Activated CD4-positive, alpha-beta memory T cell treated with anti-CD3 and anti-CD28 coated beads, Interleukin-2, amount 10 ng/mL, durations not matched to agents 7 days and 5 days (primary cell): ENCODE measurements at regions not wholly inside any gene's neighbourhood (a gene's known extent, or its start where the extent isn't known, plus 50 kb on each side); places are given as distances from the start of the nearest gene placed in this dataset.
"Not testable (repeated sequence)": the region's sequence is repeated elsewhere in the genome, so short reads cannot be mapped to it uniquely, and the experiment has no call there.

ENCODE experiments used
- CTCF ChIA-PET: fragments of 350-600 bp; sonication (Branson Sonifier 250); formaldehyde crosslinking; loops from one replicate; lab custom pipeline; 2021; ENCODE audit warnings: antibody characterized with exemption, inconsistent platforms; lab: Charles Lee
- POLR2A ChIA-PET: fragments of 350-600 bp; sonication (Branson Sonifier 250); formaldehyde crosslinking; loops from one replicate; lab custom pipeline; 2021; ENCODE audit warnings: antibody characterized with exemption; lab: Charles Lee
- DNase-seq: peaks from one replicate; pipeline ENCODE4 v3.0.0-alpha.2; 2020
- H3K27ac Mint-ChIP-seq: one replicate; pipeline ENCODE4 v1.8.0; 2021; ENCODE audit warnings: mild to moderate bottlenecking, mixed read lengths
- H3K27me3 Mint-ChIP-seq: one replicate; pipeline ENCODE4 v1.8.0; 2021; ENCODE audit warnings: mixed read lengths
- H3K36me3 Mint-ChIP-seq: one replicate; pipeline ENCODE4 v1.8.0; 2021; ENCODE audit warnings: low read depth, mixed read lengths
- H3K4me1 Mint-ChIP-seq: one replicate; pipeline ENCODE4 v1.8.0; 2021; ENCODE audit warnings: mixed read lengths
- H3K4me3 Mint-ChIP-seq: one replicate; pipeline ENCODE4 v1.8.0; 2021; ENCODE audit warnings: mild to moderate bottlenecking, mixed read lengths
- H3K9me3 Mint-ChIP-seq: one replicate; pipeline ENCODE4 v1.8.0; 2021; ENCODE audit warnings: mixed read lengths

DNA sequence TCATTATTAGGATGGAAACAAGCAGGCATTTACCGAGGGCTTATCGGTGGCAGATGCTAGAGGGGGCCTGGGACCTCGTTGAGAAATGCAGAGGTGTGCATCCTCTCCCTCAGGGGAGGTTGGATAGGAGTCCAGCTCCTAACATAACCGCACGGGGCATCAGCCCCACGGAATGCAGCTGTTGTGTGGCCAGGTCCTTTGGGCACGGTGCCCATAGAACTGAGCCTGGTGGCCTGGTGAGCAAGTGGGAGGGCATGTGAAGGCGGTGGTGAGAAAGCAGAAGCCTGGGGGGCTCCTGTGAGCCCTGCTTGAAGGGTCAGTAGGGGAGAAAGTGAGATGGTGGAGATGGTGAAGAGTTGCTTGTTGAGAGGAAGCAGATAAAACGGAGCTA lies 143.7 kb downstream of the CDH26 start:
- peaks cover 25% of the 10 kb centered on the region for H3K4me1 Mint-ChIP-seq
- no peak overlapping the region for H3K4me3 Mint-ChIP-seq
- no peak for DNase-seq
- H3K27ac Mint-ChIP-seq = no peak overlapping the region
- H3K36me3 Mint-ChIP-seq = no peaks in the 10 kb centered on the region
- ChIA-PET POLR2A (no interaction called here), CTCF (interaction anchor here (0.8 kb wide), 1 partner anchor 35 kb away, joined by 3 read pairs; no protein-coding TSS in a partner anchor)
- peaks cover 5% of the 10 kb centered on the region for H3K9me3 Mint-ChIP-seq
- H3K27me3 Mint-ChIP-seq = no peaks in the 10 kb centered on the region

DNA sequence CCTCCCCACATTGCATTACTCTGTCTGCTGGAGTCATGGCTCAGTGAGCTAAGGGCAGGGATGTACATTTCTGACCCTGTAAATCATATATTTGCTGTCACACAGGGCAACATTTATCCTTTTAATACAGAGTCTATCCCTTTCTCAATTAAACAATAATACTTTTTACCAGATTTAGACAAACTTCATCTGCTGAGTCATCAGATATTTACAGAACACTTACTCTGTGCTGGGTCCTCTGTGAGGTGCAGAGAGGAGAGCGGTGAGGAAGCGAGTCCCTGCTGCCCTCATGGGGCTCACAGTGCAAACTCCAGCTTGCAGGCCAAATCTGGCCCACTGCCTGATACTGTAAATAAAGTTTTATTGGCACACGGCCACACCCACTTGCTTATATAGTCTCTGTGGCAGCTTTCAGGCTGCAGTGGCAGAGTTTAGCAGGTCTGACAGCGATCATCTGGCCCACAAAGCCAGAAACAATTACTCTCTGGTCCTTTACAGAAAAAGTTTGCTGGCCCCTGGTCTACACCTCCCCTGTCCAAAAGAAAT lies 144.5 kb downstream of the CDH26 start:
- Mint-ChIP-seq H3K9me3 (peaks cover 5% of the 10 kb centered on the region), H3K4me1 (peaks cover 25% of the 10 kb centered on the region), H3K4me3 (no peak overlapping the region), H3K36me3 (no peaks in the 10 kb centered on the region), H3K27ac (no peak overlapping the region), H3K27me3 (no peaks in the 10 kb centered on the region)
- no peak for DNase-seq
- ChIA-PET CTCF (no interaction called here), POLR2A (no interaction called here)

DNA sequence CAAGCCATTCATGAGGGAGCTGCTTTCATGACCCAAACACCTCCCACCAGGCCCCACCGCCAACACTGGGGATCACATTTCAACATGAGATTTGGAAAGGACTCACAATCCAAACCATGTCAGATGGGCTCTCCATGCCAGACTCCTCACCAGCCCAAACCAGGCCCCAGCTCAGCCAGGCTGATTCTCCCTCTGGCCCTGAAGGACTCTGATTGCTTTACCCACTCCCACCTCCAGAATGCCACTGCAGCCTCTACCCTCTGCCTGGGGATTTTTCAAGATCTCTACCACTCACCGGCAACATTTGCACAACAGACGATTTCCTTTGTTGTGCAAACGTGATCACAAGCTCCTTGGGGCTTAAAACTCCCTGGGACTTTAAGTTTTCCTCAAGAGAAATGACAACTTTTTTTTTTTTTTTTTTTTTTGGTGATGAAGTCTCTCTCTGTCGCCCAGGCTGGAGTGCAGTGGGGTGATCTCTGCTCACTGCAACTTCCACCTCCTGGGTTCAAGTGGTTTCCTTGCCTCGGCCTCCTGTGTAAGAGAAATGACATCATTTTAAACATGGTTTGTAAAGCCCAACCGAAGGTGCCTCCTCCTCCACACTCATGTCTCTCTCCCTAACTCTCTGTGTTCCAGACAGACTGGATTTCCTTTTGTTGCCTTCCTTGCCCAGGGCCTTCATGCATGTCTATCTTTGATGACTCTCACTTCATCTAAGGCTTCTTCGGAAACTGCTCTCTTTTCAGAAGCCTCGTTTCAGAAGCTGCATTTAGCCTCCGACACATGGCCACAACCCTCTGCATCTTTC lies 147.0 kb downstream of the CDH26 start:
- no peaks in the 10 kb centered on the region for H3K9me3 Mint-ChIP-seq
- H3K4me1 Mint-ChIP-seq = peaks cover 24% of the 10 kb centered on the region
- H3K4me3 Mint-ChIP-seq = no peak overlapping the region
- no peaks in the 10 kb centered on the region for H3K36me3 Mint-ChIP-seq
- no peak for DNase-seq
- no peaks in the 10 kb centered on the region for H3K27me3 Mint-ChIP-seq
- POLR2A ChIA-PET = no interaction called here
- H3K27ac Mint-ChIP-seq = no peak overlapping the region
- CTCF ChIA-PET = no interaction called here

DNA sequence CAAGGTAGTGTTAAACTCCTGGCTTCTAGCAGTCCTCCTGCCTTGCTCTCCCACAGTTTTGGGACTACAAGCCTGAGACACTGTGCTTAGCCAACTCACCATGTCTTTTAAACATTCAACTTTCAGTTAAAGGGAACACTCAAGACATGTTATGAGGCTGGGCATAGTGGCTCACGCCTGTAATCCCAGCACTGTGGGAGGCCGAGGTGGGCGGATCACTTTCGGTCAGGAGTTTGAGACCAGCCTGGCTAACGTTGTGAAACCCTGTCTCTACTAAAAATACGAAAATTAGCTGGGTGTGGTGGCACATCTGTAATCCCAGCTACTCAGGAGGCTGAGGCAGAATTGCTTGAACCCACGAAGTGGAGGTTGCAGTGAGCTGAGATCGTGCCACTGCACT lies 148.0 kb downstream of the CDH26 start:
- H3K9me3 Mint-ChIP-seq, H3K27ac Mint-ChIP-seq, H3K27me3 Mint-ChIP-seq, H3K36me3 Mint-ChIP-seq, POLR2A ChIA-PET, H3K4me3 Mint-ChIP-seq, DNase-seq: not testable (repeated sequence)
- CTCF ChIA-PET = interaction anchor here (0.7 to 1.2 kb wide), 2 partner anchors 11 to 960 kb away, joined by 3 to 4 read pairs; no protein-coding TSS in a partner anchor
- peaks cover 15% of the 10 kb centered on the region for H3K4me1 Mint-ChIP-seq

DNA sequence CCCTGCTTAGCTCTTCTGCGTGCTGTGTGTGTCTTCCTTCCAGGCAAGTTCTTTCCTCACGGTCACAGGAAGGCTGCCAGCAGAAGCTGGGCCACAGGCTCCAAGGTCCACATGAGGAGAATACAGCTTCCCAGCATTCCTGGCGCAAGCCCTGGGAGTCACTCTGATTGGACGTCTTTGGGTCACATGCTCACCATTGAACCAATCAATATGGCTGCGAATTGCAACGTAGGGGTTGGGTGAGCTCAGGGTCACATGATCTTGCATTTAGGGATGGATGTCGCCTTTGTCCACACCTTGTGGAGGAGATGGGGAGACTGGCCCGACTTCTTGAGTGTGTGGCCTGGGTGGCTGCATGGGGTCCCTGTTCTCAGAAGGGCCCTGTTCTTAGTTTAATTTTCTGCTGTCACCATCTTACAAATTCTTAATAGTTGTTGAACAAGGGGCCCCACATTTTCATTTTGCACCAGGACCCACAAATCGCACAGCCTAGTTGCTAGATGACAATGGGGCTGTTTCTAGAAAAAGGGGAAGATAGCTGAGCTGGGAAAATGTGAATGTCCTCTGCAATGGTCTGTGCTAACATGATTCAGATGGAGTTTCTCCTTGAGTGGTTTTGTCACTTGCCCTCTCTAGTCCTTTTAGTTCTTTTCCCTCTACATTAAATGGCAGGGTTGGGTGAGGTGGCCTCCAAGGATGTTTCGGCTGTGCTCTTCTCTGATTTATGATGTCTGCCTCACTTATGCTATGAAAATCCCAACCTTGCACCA lies 149.6 kb downstream of the CDH26 start:
- H3K9me3 Mint-ChIP-seq = no peaks in the 10 kb centered on the region
- H3K27me3 Mint-ChIP-seq = no peaks in the 10 kb centered on the region
- H3K36me3 Mint-ChIP-seq = no peaks in the 10 kb centered on the region
- CTCF ChIA-PET = interaction anchor here (1.0 kb wide), 1 partner anchor 29 kb away, joined by 3 read pairs; no protein-coding TSS in a partner anchor
- H3K4me1 Mint-ChIP-seq = peaks cover 4% of the 10 kb centered on the region
- H3K27ac Mint-ChIP-seq = no peak overlapping the region
- no peak overlapping the region for H3K4me3 Mint-ChIP-seq
- POLR2A ChIA-PET = no interaction called here
- no peak for DNase-seq

DNA sequence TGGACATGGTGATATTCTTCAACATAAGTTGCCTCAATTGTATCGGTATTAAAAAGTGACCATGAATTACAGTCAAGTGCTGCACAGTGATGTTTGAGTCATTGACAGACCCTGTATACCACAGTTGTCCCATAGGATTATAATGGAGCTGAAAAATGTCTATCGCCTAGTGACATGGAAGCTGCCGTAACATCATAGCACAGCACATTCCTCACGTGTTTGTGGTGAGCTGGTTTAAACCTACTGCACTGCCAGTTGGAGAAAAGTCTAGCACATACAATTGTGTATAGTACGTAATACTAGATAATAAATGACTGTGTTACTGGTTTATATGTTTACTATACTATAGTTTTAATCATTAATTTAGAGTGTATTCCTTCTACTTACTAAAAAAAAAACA lies 150.2 kb downstream of the CDH26 start:
- H3K27ac Mint-ChIP-seq = no peak overlapping the region

DNA sequence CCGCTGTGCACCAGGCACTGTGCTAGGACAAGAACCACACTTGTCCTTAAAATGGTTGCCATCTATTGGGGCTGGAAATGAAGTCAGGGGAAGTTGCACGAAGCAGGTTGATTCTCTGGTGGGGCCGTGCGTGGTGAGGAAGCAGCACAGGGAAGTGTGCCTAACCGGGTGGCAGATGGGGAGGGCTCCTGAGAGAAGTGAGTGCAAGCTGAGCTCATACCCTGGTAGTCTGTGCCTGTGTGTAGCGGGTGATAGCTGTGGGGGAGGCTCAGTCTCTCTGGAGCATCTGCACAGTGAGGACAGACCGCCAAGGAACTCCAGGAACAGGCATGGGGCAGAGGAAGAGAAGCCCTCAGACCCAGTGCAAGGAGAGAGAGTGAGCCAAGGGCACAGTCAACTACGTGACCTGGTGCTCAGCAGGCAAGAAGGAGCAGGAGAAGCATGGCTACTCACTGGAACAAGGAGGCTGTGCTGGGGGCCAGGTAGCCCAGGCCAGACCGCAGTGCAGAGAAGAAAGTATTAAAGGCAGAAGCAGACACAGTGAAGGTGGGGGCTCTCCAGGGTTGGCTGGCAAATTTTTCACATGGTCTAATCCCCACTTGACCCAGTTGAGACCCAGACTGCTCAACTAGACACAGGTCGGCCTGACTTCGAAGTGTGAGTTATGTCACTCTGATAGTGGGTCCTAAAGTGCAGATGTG lies 155.0 kb downstream of the CDH26 start:
- H3K4me1 Mint-ChIP-seq = no peaks in the 10 kb centered on the region
- no peak overlapping the region for H3K4me3 Mint-ChIP-seq
- H3K9me3 Mint-ChIP-seq = no peaks in the 10 kb centered on the region
- ChIA-PET CTCF (no interaction called here), POLR2A (no interaction called here)
- no peaks in the 10 kb centered on the region for H3K36me3 Mint-ChIP-seq
- H3K27ac Mint-ChIP-seq = no peak overlapping the region
- H3K27me3 Mint-ChIP-seq = peaks cover 5% of the 10 kb centered on the region
- DNase-seq = no peak

More for the DNA sequence above, 150.2 kb downstream of the CDH26 start:
- H3K36me3 Mint-ChIP-seq = no peaks in the 10 kb centered on the region
- no peak overlapping the region for H3K4me3 Mint-ChIP-seq
- CTCF ChIA-PET = interaction anchor here (1.0 kb wide), 1 partner anchor 28 kb away, joined by 3 read pairs; no protein-coding TSS in a partner anchor
- peaks cover 4% of the 10 kb centered on the region for H3K4me1 Mint-ChIP-seq
- no peak for DNase-seq
- no peaks in the 10 kb centered on the region for H3K27me3 Mint-ChIP-seq
- H3K9me3 Mint-ChIP-seq = no peaks in the 10 kb centered on the region
- POLR2A ChIA-PET = no interaction called here

DNA sequence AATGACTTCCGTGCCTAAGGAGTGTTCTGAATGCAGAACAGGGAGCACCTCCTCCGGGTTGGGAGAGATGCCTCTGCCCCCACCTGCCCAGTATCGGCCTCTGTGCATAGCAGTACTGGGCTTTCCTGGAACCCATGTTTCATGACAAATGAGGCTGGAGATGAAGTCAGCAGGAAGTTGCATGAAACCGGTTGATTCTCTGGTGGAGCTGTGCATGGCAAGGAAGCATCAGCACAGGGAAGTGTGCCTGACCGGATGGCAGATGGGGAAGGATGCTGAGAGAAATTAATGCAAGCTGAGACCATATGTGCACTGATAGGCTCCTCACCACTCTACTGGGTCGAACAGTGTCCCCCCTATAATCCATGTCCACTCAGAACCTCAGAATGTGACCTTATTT lies 155.5 kb downstream of the CDH26 start:
- Mint-ChIP-seq H3K9me3 (no peaks in the 10 kb centered on the region), H3K36me3 (no peaks in the 10 kb centered on the region), H3K27me3 (peaks cover 11% of the 10 kb centered on the region), H3K4me3 (no peak overlapping the region), H3K4me1 (no peaks in the 10 kb centered on the region), H3K27ac (no peak overlapping the region)
- POLR2A ChIA-PET = no interaction called here
- CTCF ChIA-PET = no interaction called here
- DNase-seq = no peak

DNA sequence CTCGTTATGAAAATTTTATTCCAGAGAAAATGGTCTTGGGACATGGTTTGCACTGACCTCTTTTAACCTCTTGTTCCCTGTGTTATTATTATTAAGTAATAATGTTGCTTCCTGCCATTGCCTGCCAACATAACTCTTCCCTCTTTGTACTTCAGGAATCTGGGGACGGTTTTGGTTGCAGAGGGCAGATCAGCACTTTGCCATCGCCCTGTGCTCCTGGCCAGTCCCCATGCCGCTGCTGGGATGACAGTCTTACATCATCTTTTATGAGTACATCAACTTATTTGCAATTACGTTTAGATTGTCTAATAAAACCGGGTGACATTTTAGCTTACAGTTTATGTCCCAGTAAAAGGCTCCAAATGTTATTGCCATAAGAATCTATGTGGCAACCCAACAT lies 157.2 kb downstream of the CDH26 start:
- DNase-seq = no peak
- H3K27ac Mint-ChIP-seq = no peak overlapping the region
- H3K4me3 Mint-ChIP-seq = no peak overlapping the region
- H3K36me3 Mint-ChIP-seq = no peaks in the 10 kb centered on the region
- peaks cover 12% of the 10 kb centered on the region for H3K27me3 Mint-ChIP-seq
- ChIA-PET CTCF (no interaction called here), POLR2A (no interaction called here)
- H3K9me3 Mint-ChIP-seq = no peaks in the 10 kb centered on the region
- H3K4me1 Mint-ChIP-seq = no peaks in the 10 kb centered on the region

DNA sequence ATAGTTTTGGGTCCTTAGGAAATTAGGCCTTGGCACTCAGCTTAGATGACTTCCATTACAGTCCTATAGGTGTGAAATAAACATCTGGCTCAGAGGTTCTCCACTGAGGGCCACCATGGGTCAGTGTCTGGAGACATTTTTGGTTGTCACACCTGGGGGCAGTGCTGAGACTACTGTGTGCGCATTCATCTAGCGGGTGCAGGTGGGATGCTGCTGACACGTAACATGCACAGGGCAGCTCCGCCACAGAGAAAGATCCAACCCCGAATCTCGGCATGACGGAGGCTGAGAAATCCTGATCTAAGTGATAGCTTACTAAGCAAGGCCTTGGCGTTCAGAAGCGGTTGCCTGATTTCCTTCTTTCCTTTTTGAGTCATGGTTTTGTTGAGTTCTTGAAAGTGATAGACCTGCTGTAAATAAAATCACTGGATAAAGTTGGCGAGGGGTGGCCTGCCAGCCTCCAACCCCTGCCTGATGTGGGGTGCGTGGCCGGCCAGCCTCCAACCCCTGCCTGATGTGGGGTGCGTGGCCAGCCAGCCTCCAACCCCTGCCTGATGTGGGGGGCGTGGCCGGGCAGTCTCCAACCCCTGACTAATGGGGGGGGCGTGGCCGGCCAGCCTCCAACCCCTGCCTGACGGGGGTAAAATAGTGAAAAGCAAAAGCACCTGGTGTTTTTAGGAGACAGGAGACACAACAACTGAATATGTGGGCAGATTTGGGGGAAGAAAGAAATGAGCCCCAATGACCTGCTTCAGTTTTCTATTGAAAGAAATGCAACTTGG lies 158.1 kb downstream of the CDH26 start:
- ChIA-PET CTCF (interaction anchor here (0.9 kb wide), 1 partner anchor 10 kb away, joined by 3 read pairs; no protein-coding TSS in a partner anchor), POLR2A (no interaction called here)
- Mint-ChIP-seq H3K9me3 (no peaks in the 10 kb centered on the region), H3K36me3 (no peaks in the 10 kb centered on the region), H3K4me3 (no peak overlapping the region), H3K4me1 (no peaks in the 10 kb centered on the region), H3K27ac (no peak overlapping the region), H3K27me3 (peaks cover 12% of the 10 kb centered on the region)
- no peak for DNase-seq

DNA sequence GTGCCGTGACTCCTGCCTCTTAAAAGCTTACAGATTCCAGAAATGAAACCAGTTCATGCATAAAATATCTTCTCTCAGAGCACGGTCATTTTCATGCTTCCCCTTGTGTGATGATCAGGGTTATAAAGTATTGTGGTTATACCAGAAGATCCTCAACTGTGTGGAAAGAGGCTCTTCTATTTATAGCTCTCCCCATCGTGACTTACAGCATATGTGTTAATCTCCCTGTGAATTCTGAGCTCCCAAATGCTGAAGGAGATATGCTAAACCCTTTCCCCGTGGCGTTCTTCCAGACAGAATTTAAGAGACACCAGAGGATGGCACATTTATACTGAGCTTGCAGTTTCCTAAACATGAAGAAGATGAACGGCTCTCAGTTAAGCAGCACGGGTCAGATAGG lies 158.8 kb downstream of the CDH26 start:
- Mint-ChIP-seq H3K27ac (no peak overlapping the region), H3K4me1 (no peaks in the 10 kb centered on the region), H3K9me3 (no peaks in the 10 kb centered on the region), H3K27me3 (peaks cover 12% of the 10 kb centered on the region), H3K4me3 (no peak overlapping the region), H3K36me3 (no peaks in the 10 kb centered on the region)
- ChIA-PET CTCF (interaction anchor here (0.9 to 1.0 kb wide), 2 partner anchors 11 to 20 kb away, joined by 3 read pairs; no protein-coding TSS in a partner anchor), POLR2A (no interaction called here)
- DNase-seq = no peak

DNA sequence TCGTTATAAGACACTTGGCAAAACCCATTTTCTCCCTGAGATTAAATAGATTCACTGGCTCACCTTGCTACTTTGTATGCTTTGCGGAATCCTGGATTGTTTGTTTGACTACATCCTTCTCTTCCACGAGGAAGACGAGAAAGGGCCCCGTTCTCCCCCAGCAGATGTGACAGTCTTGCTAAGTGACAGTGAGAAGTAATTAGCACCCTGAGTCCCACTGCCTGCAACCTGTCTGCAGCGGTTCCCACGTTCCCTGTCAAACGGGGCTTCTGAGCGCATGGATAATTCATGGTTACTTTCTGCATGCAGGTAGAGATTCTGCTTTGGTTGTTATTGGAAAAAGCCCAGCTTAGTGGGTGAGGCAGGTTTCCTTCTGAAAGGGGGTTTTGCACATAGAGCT lies 163.7 kb downstream of the CDH26 start:
- H3K27me3 Mint-ChIP-seq = peaks cover 12% of the 10 kb centered on the region
- ChIA-PET CTCF (no interaction called here), POLR2A (no interaction called here)
- no peak for DNase-seq
- H3K27ac Mint-ChIP-seq = no peak overlapping the region
- H3K36me3 Mint-ChIP-seq = no peaks in the 10 kb centered on the region
- H3K4me1 Mint-ChIP-seq = no peaks in the 10 kb centered on the region
- H3K4me3 Mint-ChIP-seq = no peak overlapping the region
- H3K9me3 Mint-ChIP-seq = no peaks in the 10 kb centered on the region
